Effector CD4-positive, alpha-beta T cell (primary cell): ENCODE measurements at regions not wholly inside any gene's neighbourhood (a gene's known extent, or its start where the extent isn't known, plus 50 kb on each side); places are given as distances from the start of the nearest gene placed in this dataset.
"Not testable (repeated sequence)": the region's sequence is repeated elsewhere in the genome, so short reads cannot be mapped to it uniquely, and the experiment has no call there.

ENCODE experiments used
- DNase-seq: peaks from one replicate; pipeline ENCODE4 v3.0.0-alpha.2; 2020

DNA sequence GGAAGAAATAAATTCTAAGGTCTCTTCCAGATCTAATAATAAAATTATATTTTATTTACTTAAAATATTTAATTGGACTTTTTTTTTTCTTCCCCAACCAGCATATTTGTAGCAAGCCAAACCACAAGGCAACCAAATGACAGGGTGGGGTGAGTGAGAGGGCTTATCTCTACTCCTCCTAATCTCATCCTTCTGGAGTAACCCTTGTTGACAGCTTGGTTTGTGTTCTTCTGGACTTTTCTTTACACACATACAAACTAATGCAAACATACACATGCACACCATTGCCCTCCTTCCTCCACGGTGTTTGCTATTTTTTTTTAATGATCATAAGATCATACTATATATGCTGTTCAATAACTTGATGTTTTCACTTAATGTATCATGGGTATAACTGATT lies 383.1 kb downstream of the DLEU7 start:
- DNase-seq, result no peak

- no peak for DNase-seq
Observed at GRCh38 chr13:50461189-50461588, 382.3 kb downstream of the DLEU7 start.

GRCh38 chr13:50463719-50464118 lies 379.8 kb downstream of the DLEU7 start:
- no peak for DNase-seq

GRCh38 chr13:50464349-50465251 lies 378.9 kb downstream of the DLEU7 start:
- DNase-seq, result no peak

DNA sequence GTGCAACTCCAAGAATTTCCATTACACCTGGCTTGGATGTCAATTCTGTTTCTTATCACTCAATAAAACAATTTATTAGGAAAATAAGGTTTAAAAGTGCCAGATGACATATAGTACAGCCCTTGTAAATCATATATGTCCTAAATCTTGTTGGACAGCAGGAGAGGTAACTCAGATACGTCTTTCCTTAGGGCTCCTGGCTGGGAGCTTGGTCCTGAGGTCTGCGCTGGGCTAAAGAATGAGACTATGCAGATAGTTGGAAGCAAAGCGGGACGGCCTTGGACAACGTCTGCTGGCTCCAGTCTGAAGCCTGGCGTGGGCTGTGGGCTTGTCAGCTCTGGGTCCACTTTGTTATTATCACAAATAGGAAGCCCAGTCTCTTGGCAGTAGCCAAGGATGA lies 377.0 kb downstream of the DLEU7 start:
- DNase-seq, result no peak

DNA sequence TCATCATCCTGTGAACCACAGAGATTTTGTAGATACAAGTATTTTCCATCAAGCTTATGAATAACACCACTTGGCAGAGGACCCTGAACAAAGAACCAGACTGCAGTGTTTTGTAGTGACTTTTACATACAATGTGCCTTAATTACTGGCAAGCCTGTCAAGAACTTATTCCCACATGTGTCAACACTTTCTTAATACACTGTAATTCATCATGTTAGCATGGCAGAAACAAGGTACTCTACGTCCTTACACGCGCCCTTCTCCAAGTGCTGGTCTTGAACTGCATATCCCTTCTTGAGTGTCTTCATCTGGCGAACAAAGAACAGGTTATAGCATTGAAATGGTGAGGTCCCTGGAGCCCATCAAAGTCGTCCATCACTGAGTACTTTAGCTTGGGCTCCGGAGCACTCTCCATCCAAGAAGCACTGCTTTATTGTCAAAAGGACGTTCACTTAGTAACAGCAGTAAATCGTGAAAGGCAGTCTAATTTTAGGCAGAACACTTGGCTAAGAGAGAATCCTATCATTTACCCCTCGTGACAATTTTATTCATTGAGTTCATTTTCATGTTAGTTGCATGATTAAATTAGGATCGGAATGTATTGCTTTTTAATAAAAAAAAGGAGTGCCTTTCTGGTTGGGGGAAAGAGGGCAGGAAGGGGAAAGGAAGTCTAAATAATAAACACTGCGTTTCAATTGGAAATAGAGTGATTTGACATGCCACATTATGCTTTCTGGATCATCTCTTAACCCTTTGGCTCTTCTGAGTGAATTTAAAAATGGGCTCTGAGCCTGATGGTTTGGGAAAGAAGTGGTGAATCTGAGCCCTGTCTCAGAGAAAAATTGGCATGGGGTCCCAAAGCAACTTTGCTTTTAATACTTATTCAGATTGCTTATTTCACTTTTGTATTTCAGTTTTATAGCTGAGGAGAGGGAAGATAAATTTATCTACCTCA lies 376.1 kb downstream of the DLEU7 start:
- DNase-seq, result no peak

GRCh38 chr13:50468849-50469669 lies 374.4 kb downstream of the DLEU7 start:
- DNase-seq, result no peak

GRCh38 chr13:50473050-50473449 lies 370.4 kb downstream of the DLEU7 start:
- not testable (repeated sequence) for DNase-seq

DNA sequence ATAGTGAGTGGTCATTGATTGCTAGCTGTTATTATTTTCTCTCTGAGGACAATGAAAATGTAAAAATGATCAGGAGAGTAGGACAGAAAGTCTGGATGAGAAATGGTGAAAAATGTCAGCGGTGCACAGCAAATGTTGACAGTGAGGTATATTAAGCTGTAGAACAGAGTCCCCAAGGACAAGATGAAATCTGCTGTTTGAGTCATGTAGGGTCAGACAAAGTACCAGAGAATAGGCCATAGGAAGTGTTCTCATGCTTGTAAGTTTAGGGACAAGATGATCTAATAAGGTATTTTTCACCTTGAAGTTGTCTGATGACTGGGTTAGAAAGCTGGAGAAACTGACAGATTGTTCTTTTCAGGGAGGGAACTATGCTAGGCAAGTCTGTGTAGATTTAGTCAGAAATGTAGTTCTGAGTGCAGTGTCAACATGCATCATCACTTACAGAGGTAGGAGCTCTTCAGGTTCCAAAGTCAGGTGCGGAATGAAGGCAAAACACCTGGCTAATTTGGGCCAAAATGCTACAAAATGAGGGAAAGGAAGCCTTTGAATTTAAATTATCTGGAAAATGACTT lies 369.3 kb downstream of the DLEU7 start:
- DNase-seq, result no peak

GRCh38 chr13:50476577-50477285 lies 366.8 kb downstream of the DLEU7 start:
- DNase-seq, result no peak

GRCh38 chr13:50481936-50482335 lies 361.6 kb downstream of the DLEU7 start:
- DNase-seq, result no peak

GRCh38 chr13:50483416-50483815 lies 360.1 kb downstream of the DLEU7 start:
- DNase-seq, result no peak

DNA sequence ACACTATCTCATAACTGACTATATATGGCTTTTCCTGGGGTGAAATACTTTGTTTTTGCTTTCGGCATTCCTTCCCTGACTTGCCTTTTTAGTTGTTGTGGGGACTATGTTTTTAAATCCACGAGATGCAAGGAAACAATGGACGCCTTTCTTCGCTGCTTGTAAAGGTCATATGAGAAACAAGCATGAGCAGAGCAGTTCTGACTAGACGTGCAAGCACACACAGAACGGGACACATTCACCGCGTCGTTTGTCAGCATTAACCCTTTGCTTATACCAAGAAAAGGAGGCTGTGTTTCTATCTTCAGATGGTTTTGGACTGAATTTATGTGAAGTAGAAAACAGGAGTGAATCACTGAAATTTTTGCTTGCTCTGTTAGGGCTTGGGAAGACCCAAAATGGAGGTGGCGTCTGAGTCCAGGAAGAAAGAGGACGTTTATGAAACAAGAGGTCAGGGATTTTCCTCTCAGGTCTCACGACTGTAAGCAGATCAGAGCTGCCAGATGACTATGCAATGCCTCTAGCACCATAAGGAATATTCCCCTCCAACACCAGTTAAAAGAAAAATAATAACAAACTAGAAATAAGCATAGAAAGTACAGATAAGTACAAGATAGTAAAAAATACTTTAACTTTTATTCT lies 358.9 kb downstream of the DLEU7 start:
- DNase-seq, result no peak

DNA sequence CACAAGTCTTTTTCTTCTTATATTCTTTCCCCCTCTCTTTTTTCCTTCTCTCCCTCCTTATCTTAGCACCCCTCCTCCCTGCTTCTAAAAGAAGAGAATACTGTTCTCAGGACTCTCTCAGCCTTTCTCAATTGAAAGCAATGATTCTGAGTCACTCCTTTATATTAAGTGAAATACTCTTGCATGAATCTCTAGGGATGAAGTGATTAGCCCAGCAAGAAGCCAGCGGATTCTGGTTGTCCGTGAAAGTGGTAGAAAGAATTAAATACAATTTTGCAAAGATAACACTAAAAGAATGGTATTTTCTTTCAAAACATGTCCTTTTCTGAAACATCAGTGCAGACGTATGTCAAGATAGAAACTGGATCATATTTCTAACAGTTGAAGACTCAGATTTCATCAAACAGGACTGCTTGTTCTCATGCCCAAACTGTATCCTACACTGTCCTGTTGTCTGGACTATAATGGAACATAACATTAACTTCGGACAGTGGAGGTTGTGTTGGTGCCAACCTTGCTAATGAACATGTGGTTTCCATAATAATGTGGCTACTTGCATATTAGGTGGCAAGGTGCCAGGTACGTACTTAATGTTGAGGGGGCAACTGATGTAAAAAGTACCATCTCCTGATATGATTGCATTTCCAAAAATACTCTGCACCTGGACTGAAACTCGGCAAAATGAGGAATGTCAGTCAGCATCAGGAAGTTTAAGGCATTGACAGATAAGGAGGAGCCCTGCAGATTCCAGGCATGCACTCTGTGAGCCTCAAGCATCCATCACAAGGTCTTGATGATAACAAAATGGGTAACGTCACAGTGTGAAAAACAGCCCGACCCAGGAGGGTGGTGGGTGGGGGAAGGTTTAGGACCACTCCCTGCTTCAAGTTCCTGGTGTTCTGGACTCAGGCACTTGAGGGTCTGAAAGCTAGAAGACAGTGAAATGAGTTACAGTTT lies 357.2 kb downstream of the DLEU7 start:
- DNase-seq, result no peak

- no peak for DNase-seq
Observed at GRCh38 chr13:50493683-50494082, 349.8 kb downstream of the DLEU7 start.

DNA sequence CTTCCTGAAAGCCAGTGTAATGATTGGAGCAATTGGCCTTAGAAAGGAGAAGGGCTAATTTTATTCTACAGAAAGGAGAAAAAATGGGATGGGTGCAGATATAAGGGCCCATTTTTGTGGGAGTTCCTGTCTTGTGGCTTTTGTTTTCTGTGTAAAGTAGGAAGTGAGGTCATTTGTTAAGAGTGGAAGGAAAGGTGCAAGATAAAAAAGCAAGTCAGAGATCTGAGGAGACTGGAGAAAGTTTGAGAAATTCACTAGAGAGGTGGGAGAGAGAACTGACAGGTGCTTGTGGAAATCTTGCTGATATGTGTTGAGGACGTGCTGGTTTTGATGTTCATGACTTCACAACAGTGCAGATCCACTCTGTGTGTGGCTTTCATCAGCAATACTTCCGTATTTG lies 349.4 kb downstream of the DLEU7 start:
- DNase-seq, result no peak

DNA sequence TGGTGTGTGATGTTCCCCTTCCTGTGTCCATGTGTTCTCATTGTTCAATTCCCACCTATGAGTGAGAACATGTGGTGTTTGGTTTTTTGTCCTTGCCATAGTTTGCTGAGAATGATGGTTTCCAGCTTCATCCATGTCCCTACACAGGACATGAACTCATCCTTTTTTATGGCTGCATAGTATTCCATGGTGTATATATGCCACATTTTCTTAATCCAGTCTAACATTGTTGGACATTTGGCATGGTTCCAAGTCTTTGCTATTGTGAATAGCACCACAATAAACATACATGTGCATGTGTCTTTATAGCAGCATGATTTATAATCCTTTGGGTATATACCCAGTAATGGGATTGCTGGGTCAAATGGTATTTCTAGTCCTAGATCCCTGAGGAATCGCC lies 340.3 kb downstream of the DLEU7 start:
- not testable (repeated sequence) for DNase-seq

DNA sequence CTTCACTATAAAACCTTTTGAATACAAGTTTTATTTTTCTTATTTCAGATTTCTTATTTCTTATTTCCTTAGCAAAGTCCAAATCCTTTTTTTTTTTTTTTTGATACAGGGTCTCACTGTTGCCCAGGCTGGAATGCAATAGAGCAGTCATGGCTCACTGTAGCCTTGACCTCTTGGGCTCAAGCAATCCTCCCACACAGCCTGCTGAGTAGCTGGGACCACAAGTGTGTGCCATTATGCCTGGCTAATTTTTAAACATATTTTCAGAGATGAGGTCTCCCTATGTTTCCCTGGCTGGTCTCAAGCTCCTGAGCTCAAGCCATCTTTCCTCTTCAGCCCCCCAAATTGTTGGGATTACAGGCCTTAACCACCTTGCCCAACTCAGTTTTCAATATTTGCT lies 334.3 kb downstream of the DLEU7 start:
- DNase-seq, result no peak

DNA sequence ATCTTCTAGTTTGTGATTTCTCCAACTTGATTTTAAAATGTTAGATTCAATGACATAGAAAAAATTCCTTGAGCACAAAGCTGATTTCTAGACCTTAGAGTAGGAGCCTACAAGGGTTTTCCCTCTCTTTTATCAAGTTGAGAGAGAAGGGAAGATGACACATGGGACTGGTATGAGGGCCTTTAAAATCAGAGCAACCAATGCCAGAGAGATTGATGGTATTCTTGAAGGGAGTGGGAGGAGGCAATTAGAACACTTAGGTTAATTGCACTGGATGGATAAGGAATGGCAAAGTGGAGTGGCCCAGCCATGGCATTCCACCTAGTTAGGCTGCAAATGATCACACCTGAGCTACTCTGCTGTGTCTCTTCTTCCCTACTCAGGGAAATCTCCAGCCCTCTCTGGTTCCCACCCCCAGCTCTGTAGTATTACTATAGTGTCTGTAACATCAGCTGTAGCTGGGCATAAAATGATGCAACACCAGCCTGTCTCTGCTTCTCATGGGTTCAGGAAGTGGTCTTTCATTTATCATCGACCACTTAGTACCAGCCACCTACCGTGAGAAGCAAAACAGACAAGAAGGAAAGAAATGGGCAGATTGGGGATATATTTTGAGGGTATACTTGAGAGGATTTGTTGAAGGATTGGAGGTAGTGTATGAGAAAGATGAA lies 333.6 kb downstream of the DLEU7 start:
- no peak for DNase-seq
